H9 (cell line): ENCODE measurements at regions not wholly inside any gene's neighbourhood (a gene's known extent, or its start where the extent isn't known, plus 50 kb on each side); places are given as distances from the start of the nearest gene placed in this dataset.

ENCODE experiments used
- DNase-seq: peaks from one replicate; pipeline ENCODE4 v3.0.0-alpha.2; 2017
- H2AFZ ChIP-seq: one replicate; pipeline ENCODE4 v1.6.1; 2013; ENCODE audit warnings: mild to moderate bottlenecking, low read length, control low read depth, moderate library complexity
- H2AK5ac ChIP-seq: 2 replicates; pipeline ENCODE4 v1.6.1; 2013; ENCODE audit warnings: low read length, control low read depth, mixed read lengths; ENCODE audit not compliant: insufficient read length
- H2BK120ac ChIP-seq: one replicate; pipeline ENCODE4 v1.6.1; 2013; ENCODE audit warnings: low read depth, mild to moderate bottlenecking, low read length, control low read depth, inconsistent platforms; ENCODE audit not compliant: poor library complexity, severe bottlenecking
- H2BK12ac ChIP-seq: 2 replicates; pipeline ENCODE4 v1.6.1; 2013; ENCODE audit warnings: low read length, control low read depth, mixed read lengths, low read depth; ENCODE audit not compliant: insufficient read length
- H2BK15ac ChIP-seq: 2 replicates; pipeline ENCODE4 v1.6.1; 2013; ENCODE audit warnings: low read depth, low read length, control low read depth
- H2BK20ac ChIP-seq: one replicate; pipeline ENCODE4 v1.6.1; 2013; ENCODE audit warnings: low read depth, mild to moderate bottlenecking, low read length, control low read depth, inconsistent platforms; ENCODE audit not compliant: poor library complexity, severe bottlenecking
- H2BK5ac ChIP-seq: 2 replicates; pipeline ENCODE4 v1.6.1; 2013; ENCODE audit warnings: low read length, control low read depth, mixed read lengths; ENCODE audit not compliant: insufficient read length
- H3K14ac ChIP-seq: 2 replicates; pipeline ENCODE4 v1.6.1; 2013; ENCODE audit warnings: low read length, control low read depth; ENCODE audit not compliant: insufficient read depth
- H3K18ac ChIP-seq: 2 replicates; pipeline ENCODE4 v1.6.1; 2013; ENCODE audit warnings: low read depth, mild to moderate bottlenecking, mixed read lengths, low read length, control low read depth; ENCODE audit not compliant: insufficient read length
- H3K23ac ChIP-seq: 2 replicates; pipeline ENCODE4 v1.6.1; 2013; ENCODE audit warnings: low read length, control low read depth, mixed read lengths, low read depth; ENCODE audit not compliant: insufficient read length
- H3K23me2 ChIP-seq: 2 replicates; pipeline ENCODE4 v1.6.1; 2013; ENCODE audit warnings: low read depth, mild to moderate bottlenecking, mixed read lengths, low read length, control low read depth; ENCODE audit not compliant: insufficient read length, poor library complexity, severe bottlenecking
- H3K27ac ChIP-seq: 2 replicates; pipeline ENCODE4 v1.5.1; 2013; ENCODE audit warnings: low read length, control low read depth, mixed read lengths, low read depth; ENCODE audit not compliant: insufficient read length
- H3K27me3 ChIP-seq: 2 replicates; pipeline ENCODE4 v1.6.1; 2013; ENCODE audit warnings: low read length, control low read depth, inconsistent platforms; ENCODE audit not compliant: insufficient read depth
- H3K4ac ChIP-seq: 2 replicates; pipeline ENCODE4 v1.6.1; 2013; ENCODE audit warnings: low read depth, mild to moderate bottlenecking, control low read depth, inconsistent platforms, low read length, moderate library complexity
- H3K4me1 ChIP-seq: 2 replicates; pipeline ENCODE4 v1.6.1; 2013; ENCODE audit warnings: low read length, control low read depth, inconsistent platforms; ENCODE audit not compliant: insufficient read depth
- H3K4me2 ChIP-seq: 2 replicates; pipeline ENCODE4 v1.6.1; 2013; ENCODE audit warnings: low read length, control low read depth, mixed read lengths; ENCODE audit not compliant: insufficient read length, insufficient read depth
- H3K56ac ChIP-seq: 2 replicates; pipeline ENCODE4 v1.6.1; 2013; ENCODE audit warnings: low read depth, mild to moderate bottlenecking, mixed read lengths, low read length, control low read depth; ENCODE audit not compliant: insufficient read length
- H3K79me1 ChIP-seq: 2 replicates; pipeline ENCODE4 v1.6.1; 2013; ENCODE audit warnings: low read depth, mild to moderate bottlenecking, moderate library complexity, low read length, control low read depth, inconsistent platforms; ENCODE audit not compliant: insufficient read depth, poor library complexity, severe bottlenecking
- H3K79me2 ChIP-seq: 2 replicates; pipeline ENCODE4 v1.6.1; 2013; ENCODE audit warnings: low read length, control low read depth, inconsistent platforms; ENCODE audit not compliant: insufficient read depth
- H3K9ac ChIP-seq: 2 replicates; pipeline ENCODE4 v1.6.1; 2013; ENCODE audit warnings: low read length, control low read depth, mixed read lengths; ENCODE audit not compliant: insufficient read length; ENCODE audit errors: extremely low read depth
- H3K9me3 ChIP-seq: one replicate; pipeline ENCODE4 v1.6.1; 2013; ENCODE audit warnings: low read depth, low read length, inconsistent platforms; ENCODE audit not compliant: control insufficient read depth
- H3T11ph ChIP-seq: one replicate; pipeline ENCODE4 v1.6.1; 2013; ENCODE audit warnings: mild to moderate bottlenecking, low read length, control low read depth, inconsistent platforms
- H4K20me1 ChIP-seq: one replicate; pipeline ENCODE4 v1.6.1; 2013; ENCODE audit not compliant: control insufficient read depth, insufficient read length, insufficient read depth
- H4K5ac ChIP-seq: 2 replicates; pipeline ENCODE4 v1.6.1; 2013; ENCODE audit warnings: low read depth, mild to moderate bottlenecking, mixed read lengths, low read length, control low read depth; ENCODE audit not compliant: insufficient read length
- H4K8ac ChIP-seq: replicated peaks from 2 replicates; pipeline ENCODE4 v1.6.1; 2013; ENCODE audit warnings: low read length, control low read depth, mixed read lengths, low read depth; ENCODE audit not compliant: insufficient read length
- H4K91ac ChIP-seq: 2 replicates; pipeline ENCODE4 v1.6.1; 2013; ENCODE audit warnings: low read depth, mild to moderate bottlenecking, moderate library complexity, mixed read lengths, low read length, control low read depth; ENCODE audit not compliant: insufficient read length
- H3K27ac Mint-ChIP-seq, 3 experiments: 2 replicates in 2 of 3; 3 replicates in 1 of 3; pipeline ENCODE4 v1.8.0; 2020 to 2021; ENCODE audit warnings: mixed read lengths in 3 of 3, mild to moderate bottlenecking in 1 of 3, moderate library complexity in 1 of 3
- H3K27me3 Mint-ChIP-seq: 2 replicates; pipeline ENCODE4 v1.8.0; 2021; ENCODE audit warnings: low read depth, mild to moderate bottlenecking, moderate library complexity, mixed read lengths
- H3K36me3 Mint-ChIP-seq, 3 experiments: 2 replicates in 2 of 3; 3 replicates in 1 of 3; pipeline ENCODE4 v1.8.0; 2020 to 2021; ENCODE audit warnings: low read depth in 3 of 3, mixed read lengths in 3 of 3; ENCODE audit not compliant: insufficient read depth in 1 of 3
- H3K4me1 Mint-ChIP-seq, 2 experiments: 2 replicates each; pipeline ENCODE4 v1.8.0; 2020; ENCODE audit warnings: mixed read lengths in 2 of 2
- H3K4me3 Mint-ChIP-seq, 2 experiments: 2 replicates in 1 of 2; 3 replicates in 1 of 2; pipeline ENCODE4 v1.8.0; 2020 to 2021; ENCODE audit warnings: mild to moderate bottlenecking in 2 of 2, mixed read lengths in 2 of 2, moderate library complexity in 1 of 2
- H3K9me3 Mint-ChIP-seq, 2 experiments: 2 replicates in 1 of 2; 3 replicates in 1 of 2; pipeline ENCODE4 v1.8.0; 2020; ENCODE audit warnings: mild to moderate bottlenecking in 2 of 2, mixed read lengths in 2 of 2, moderate library complexity in 1 of 2
- WGBS: extraction: QIAGEN DNeasy Blood & Tissue Kit; methylation state at CpG from one replicate; pipeline ENCODE4 v1.1.7; 2013; ENCODE audit warnings: missing lambda C conversion rate, low lambda C conversion rate, mixed read lengths; ENCODE audit not compliant: insufficient read length; ENCODE audit errors: extremely low coverage; 5-methylcytosine and 5-hydroxymethylcytosine counted together
- TF ChIP-seq, protein P1 (sequence below): fragments of 200-600 bp; sonication (generic); conservative IDR thresholded peaks from 3 replicates; pipeline ENCODE4 v1.8.0; 2021; ENCODE audit warnings: antibody characterized with exemption, mild to moderate bottlenecking

DNA sequence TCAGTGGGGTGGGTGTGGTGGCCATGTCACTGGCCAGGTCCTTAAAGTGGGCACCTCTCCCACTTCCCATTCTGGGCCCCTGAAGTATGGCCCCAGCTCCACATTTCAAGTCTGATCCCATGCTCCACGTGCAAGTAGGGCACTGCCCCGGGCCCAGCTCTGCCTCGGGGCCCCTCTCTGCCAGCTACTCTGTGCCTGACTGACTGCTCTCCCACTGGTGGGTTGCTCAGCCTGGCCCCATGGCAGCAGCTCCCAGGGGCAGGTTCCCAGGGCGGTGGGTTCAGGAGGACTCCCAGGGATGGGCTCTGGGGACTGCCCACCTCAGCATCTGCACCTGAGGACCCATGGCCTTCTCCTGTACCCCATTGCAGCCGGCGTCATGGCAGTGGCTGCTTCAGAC, 110.2 kb upstream of the FAM180A start:
- no CpG with 5 or more reads among the region's 6 CpGs for WGBS
- Histone ChIP-seq H2BK20ac (no peak overlapping the region), H3K79me2 (no peaks in the 10 kb centered on the region), H3K79me1 (no peaks in the 10 kb centered on the region), H4K91ac (no peak overlapping the region), H3K27ac (no peak overlapping the region), H3T11ph (no peak overlapping the region), H2AK5ac (no peak overlapping the region), H4K20me1 (no peaks in the 10 kb centered on the region), H2BK5ac (no peak overlapping the region), H2AFZ (no peak overlapping the region), H3K18ac (no peak overlapping the region), H3K23ac (no peak overlapping the region), H2BK120ac (no peak overlapping the region), H2BK12ac (no peak overlapping the region), H3K23me2 (no peaks in the 10 kb centered on the region), H3K9me3 (no peaks in the 10 kb centered on the region), H4K8ac (no peak overlapping the region), H3K4ac (no peak overlapping the region), H2BK15ac (no peak overlapping the region), H3K27me3 (no peaks in the 10 kb centered on the region), H3K4me2 (no peak overlapping the region), H3K14ac (no peak overlapping the region), H3K56ac (no peak overlapping the region), H3K4me1 (peaks cover 4% of the 10 kb centered on the region; the same call in 1 of the 2 replicates), H4K5ac (no peak overlapping the region), H3K9ac (no peak overlapping the region)
- H3K36me3 Mint-ChIP-seq, result peaks cover 0 to 10% (median 6%) of the 10 kb centered on the region in 3 experiments; a peak in 4 of 7 replicates
- TF ChIP-seq, protein P1, sequence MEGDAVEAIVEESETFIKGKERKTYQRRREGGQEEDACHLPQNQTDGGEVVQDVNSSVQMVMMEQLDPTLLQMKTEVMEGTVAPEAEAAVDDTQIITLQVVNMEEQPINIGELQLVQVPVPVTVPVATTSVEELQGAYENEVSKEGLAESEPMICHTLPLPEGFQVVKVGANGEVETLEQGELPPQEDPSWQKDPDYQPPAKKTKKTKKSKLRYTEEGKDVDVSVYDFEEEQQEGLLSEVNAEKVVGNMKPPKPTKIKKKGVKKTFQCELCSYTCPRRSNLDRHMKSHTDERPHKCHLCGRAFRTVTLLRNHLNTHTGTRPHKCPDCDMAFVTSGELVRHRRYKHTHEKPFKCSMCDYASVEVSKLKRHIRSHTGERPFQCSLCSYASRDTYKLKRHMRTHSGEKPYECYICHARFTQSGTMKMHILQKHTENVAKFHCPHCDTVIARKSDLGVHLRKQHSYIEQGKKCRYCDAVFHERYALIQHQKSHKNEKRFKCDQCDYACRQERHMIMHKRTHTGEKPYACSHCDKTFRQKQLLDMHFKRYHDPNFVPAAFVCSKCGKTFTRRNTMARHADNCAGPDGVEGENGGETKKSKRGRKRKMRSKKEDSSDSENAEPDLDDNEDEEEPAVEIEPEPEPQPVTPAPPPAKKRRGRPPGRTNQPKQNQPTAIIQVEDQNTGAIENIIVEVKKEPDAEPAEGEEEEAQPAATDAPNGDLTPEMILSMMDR, result no peak
- no peak overlapping the region for H3K4me3 Mint-ChIP-seq
- no peak overlapping the region for H3K27ac Mint-ChIP-seq
- no peak for DNase-seq
- peaks cover 2 to 22% of the 10 kb centered on the region in 2 experiments; a peak in 4 of 5 replicates for H3K9me3 Mint-ChIP-seq
- H3K27me3 Mint-ChIP-seq, result no peaks in the 10 kb centered on the region; the same call in 1 of the 2 replicates
- peaks cover 16 to 17% of the 10 kb centered on the region in 2 experiments for H3K4me1 Mint-ChIP-seq
